GDM1 (cell line): ENCODE measurements at regions not wholly inside any gene's neighbourhood (a gene's known extent, or its start where the extent isn't known, plus 50 kb on each side); places are given as distances from the start of the nearest gene placed in this dataset.
"Not testable (repeated sequence)": the region's sequence is repeated elsewhere in the genome, so short reads cannot be mapped to it uniquely, and the experiment has no call there.

ENCODE experiments used
- DNase-seq: peaks from one replicate; lab custom pipeline; 2025; lab: John Stamatoyannopoulos, UW

- DNase-seq: no peak
Measured at GRCh38 chr3:178203650-178204049, 332.6 kb upstream of the KCNMB2 start.

GRCh38 chr3:178205740-178206139 lies 330.5 kb upstream of the KCNMB2 start:
- no peak for DNase-seq

- DNase-seq: no peak
Measured at GRCh38 chr3:178206521-178206920, 329.7 kb upstream of the KCNMB2 start.

- not testable (repeated sequence) for DNase-seq
Measured at GRCh38 chr3:178207161-178207560, 329.1 kb upstream of the KCNMB2 start.

- not testable (repeated sequence) for DNase-seq
Measured at GRCh38 chr3:178207627-178208026, 328.6 kb upstream of the KCNMB2 start.

- not testable (repeated sequence) for DNase-seq
Measured at GRCh38 chr3:178209116-178209515, 327.1 kb upstream of the KCNMB2 start.

GRCh38 chr3:178209618-178210017 lies 326.6 kb upstream of the KCNMB2 start:
- DNase-seq: not testable (repeated sequence)

GRCh38 chr3:178211086-178211485 lies 325.1 kb upstream of the KCNMB2 start:
- not testable (repeated sequence) for DNase-seq

GRCh38 chr3:178217479-178217878 lies 318.8 kb upstream of the KCNMB2 start:
- DNase-seq: no peak

GRCh38 chr3:178218231-178218630 lies 318.0 kb upstream of the KCNMB2 start:
- no peak for DNase-seq

GRCh38 chr3:178219661-178220060 lies 316.6 kb upstream of the KCNMB2 start:
- DNase-seq: not testable (repeated sequence)

GRCh38 chr3:178223876-178224275 lies 312.4 kb upstream of the KCNMB2 start:
- DNase-seq: no peak

GRCh38 chr3:178226094-178226493 lies 310.1 kb upstream of the KCNMB2 start:
- no peak for DNase-seq

GRCh38 chr3:178231645-178232044 lies 304.6 kb upstream of the KCNMB2 start:
- no peak for DNase-seq

GRCh38 chr3:178233371-178234071 lies 302.7 kb upstream of the KCNMB2 start:
- no peak for DNase-seq

- no peak for DNase-seq
Measured at GRCh38 chr3:178236555-178237277, 299.5 kb upstream of the KCNMB2 start.

- DNase-seq: no peak
Measured at GRCh38 chr3:178238179-178238578, 298.1 kb upstream of the KCNMB2 start.

- DNase-seq: no peak
Measured at GRCh38 chr3:178244733-178245709, 291.2 kb upstream of the KCNMB2 start.

- no peak for DNase-seq
Measured at GRCh38 chr3:178246004-178246403, 290.2 kb upstream of the KCNMB2 start.

GRCh38 chr3:178255315-178255714 lies 280.9 kb upstream of the KCNMB2 start:
- no peak for DNase-seq

GRCh38 chr3:178257491-178257890 lies 278.7 kb upstream of the KCNMB2 start:
- no peak for DNase-seq

GRCh38 chr3:178258121-178258520 lies 278.1 kb upstream of the KCNMB2 start:
- DNase-seq: no peak
